Activated T-helper 2 cell treated with anti-CD3 and anti-CD28 coated beads, Interferon-gamma antibody, Interleukin-2, Interleukin-4, amounts not matched to agents 10 μg/mL and 5 μg/mL and 100 μg/mL, durations not matched to agents 14 hours and 24 hours and 36 hours (primary cell): ENCODE measurements at regions not wholly inside any gene's neighbourhood (a gene's known extent, or its start where the extent isn't known, plus 50 kb on each side); places are given as distances from the start of the nearest gene placed in this dataset.

Experiments used
- DNase-seq: peaks from one replicate; pipeline ENCODE4 v3.0.0; 2021; ENCODE audit warnings: low spot score
- H3K27ac Mint-ChIP-seq: one replicate; pipeline ENCODE4 v1.8.0; 2021; ENCODE audit warnings: mixed read lengths
- H3K27me3 Mint-ChIP-seq: one replicate; pipeline ENCODE4 v1.8.0; 2021; ENCODE audit warnings: low read depth, mixed read lengths
- H3K36me3 Mint-ChIP-seq: one replicate; pipeline ENCODE4 v1.8.0; 2021; ENCODE audit warnings: low read depth, mixed read lengths
- H3K4me1 Mint-ChIP-seq: one replicate; pipeline ENCODE4 v1.8.0; 2021; ENCODE audit warnings: low read depth, mixed read lengths
- H3K4me3 Mint-ChIP-seq: one replicate; pipeline ENCODE4 v1.8.0; 2021; ENCODE audit warnings: low read depth, mild to moderate bottlenecking, moderate library complexity, mixed read lengths
- H3K9me3 Mint-ChIP-seq: one replicate; pipeline ENCODE4 v1.8.0; 2021; ENCODE audit warnings: mixed read lengths
- intact Hi-C: fragments of 100-400 bp; cut with micrococcal nuclease; formaldehyde crosslinking; loops from one replicate; pipeline ENCODE4 v1.15.1; 2023

GRCh38 chr18:28365411-28365831 lies 188.5 kb upstream of the CDH2 start:
- intact Hi-C loops, result no loop called here
- Mint-ChIP-seq H3K9me3 (peaks cover 24% of the 10 kb centered on the region), H3K27ac (no peak overlapping the region), H3K36me3 (no peaks in the 10 kb centered on the region), H3K27me3 (no peaks in the 10 kb centered on the region), H3K4me1 (no peaks in the 10 kb centered on the region), H3K4me3 (no peak overlapping the region)
- DNase-seq, result no peak

- no peak for DNase-seq
- H3K27ac Mint-ChIP-seq, result no peak overlapping the region
- intact Hi-C loops, result no loop called here
- H3K9me3 Mint-ChIP-seq, result peaks cover 35% of the 10 kb centered on the region
- H3K4me1 Mint-ChIP-seq, result no peaks in the 10 kb centered on the region
- no peaks in the 10 kb centered on the region for H3K36me3 Mint-ChIP-seq
- no peak overlapping the region for H3K4me3 Mint-ChIP-seq
- H3K27me3 Mint-ChIP-seq, result no peaks in the 10 kb centered on the region
Observed at GRCh38 chr18:28363124-28363523, 186.2 kb upstream of the CDH2 start.

DNA sequence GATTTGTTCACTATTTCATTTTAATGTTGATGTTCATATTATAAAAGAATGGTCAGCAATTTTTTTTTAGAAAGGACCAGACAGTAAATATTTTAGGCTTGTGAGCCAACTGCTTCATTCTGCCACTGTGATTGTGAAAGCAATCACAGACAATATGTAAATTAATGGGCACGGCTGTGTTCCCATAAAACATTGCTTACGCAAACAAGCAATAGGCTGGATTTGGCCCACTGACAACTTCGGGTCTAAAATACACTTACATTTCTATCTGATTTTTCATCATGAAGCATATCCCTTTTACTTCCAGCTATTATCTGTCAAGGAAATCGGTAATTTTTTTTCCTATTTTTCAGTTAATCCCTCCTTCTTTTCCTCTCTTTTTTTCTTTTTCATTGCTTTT lies 182.2 kb upstream of the CDH2 start:
- no peaks in the 10 kb centered on the region for H3K4me1 Mint-ChIP-seq
- no peak for DNase-seq
- no peaks in the 10 kb centered on the region for H3K27me3 Mint-ChIP-seq
- intact Hi-C loops, result no loop called here
- H3K27ac Mint-ChIP-seq, result no peak overlapping the region
- no peaks in the 10 kb centered on the region for H3K36me3 Mint-ChIP-seq
- H3K4me3 Mint-ChIP-seq, result no peak overlapping the region
- peaks cover 39% of the 10 kb centered on the region for H3K9me3 Mint-ChIP-seq

- Mint-ChIP-seq H3K27ac (no peak overlapping the region), H3K27me3 (no peaks in the 10 kb centered on the region), H3K36me3 (no peaks in the 10 kb centered on the region), H3K4me1 (no peaks in the 10 kb centered on the region), H3K4me3 (no peak overlapping the region), H3K9me3 (peaks cover 35% of the 10 kb centered on the region)
- DNase-seq, result no peak
- intact Hi-C loops, result no loop called here
Observed at GRCh38 chr18:28357766-28358401, 181.0 kb upstream of the CDH2 start.

- Mint-ChIP-seq H3K9me3 (peaks cover 40% of the 10 kb centered on the region), H3K27me3 (no peaks in the 10 kb centered on the region), H3K27ac (no peak overlapping the region), H3K4me1 (no peaks in the 10 kb centered on the region), H3K4me3 (no peak overlapping the region), H3K36me3 (no peaks in the 10 kb centered on the region)
- intact Hi-C loops, result no loop called here
- DNase-seq, result no peak
Observed at GRCh38 chr18:28350821-28351220, 173.9 kb upstream of the CDH2 start.

GRCh38 chr18:28342231-28342630 lies 165.3 kb upstream of the CDH2 start:
- Mint-ChIP-seq H3K36me3 (no peaks in the 10 kb centered on the region), H3K27ac (no peak overlapping the region), H3K27me3 (no peaks in the 10 kb centered on the region), H3K9me3 (peaks cover 43% of the 10 kb centered on the region), H3K4me3 (no peak overlapping the region), H3K4me1 (no peaks in the 10 kb centered on the region)
- intact Hi-C loops, result no loop called here
- DNase-seq, result no peak

DNA sequence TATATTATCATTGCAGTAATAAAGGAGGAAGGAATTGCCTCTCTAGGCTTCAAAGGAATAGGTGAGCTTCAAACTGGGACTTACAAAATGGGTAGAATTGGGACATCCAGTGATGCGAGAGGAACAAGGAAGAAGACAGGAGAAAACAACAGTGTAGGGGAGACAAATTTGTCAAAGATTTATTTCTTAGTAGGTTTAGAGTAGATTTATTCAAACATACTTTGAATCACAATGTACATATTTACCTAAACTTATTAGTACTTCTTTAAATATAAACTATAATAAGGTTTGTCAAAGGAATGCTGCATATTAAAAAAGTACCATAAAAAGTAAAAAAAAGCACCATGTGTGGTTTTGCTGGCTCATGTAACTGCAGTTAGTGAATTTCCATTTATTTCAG lies 161.4 kb upstream of the CDH2 start:
- H3K36me3 Mint-ChIP-seq, result no peaks in the 10 kb centered on the region
- DNase-seq, result no peak
- no peak overlapping the region for H3K4me3 Mint-ChIP-seq

GRCh38 chr18:28334516-28334915 lies 157.6 kb upstream of the CDH2 start:
- Mint-ChIP-seq H3K27ac (no peak overlapping the region), H3K27me3 (no peaks in the 10 kb centered on the region), H3K36me3 (no peaks in the 10 kb centered on the region), H3K9me3 (peaks cover 32% of the 10 kb centered on the region), H3K4me3 (no peak overlapping the region), H3K4me1 (no peaks in the 10 kb centered on the region)
- no peak for DNase-seq
- intact Hi-C loops, result no loop called here

More for the DNA sequence above, 161.4 kb upstream of the CDH2 start:
- intact Hi-C loops, result no loop called here
- Mint-ChIP-seq H3K27me3 (no peaks in the 10 kb centered on the region), H3K27ac (no peak overlapping the region), H3K9me3 (peaks cover 20% of the 10 kb centered on the region), H3K4me1 (no peaks in the 10 kb centered on the region)

- no peaks in the 10 kb centered on the region for H3K4me1 Mint-ChIP-seq
- no peak overlapping the region for H3K27ac Mint-ChIP-seq
- no peaks in the 10 kb centered on the region for H3K27me3 Mint-ChIP-seq
- peaks cover 25% of the 10 kb centered on the region for H3K9me3 Mint-ChIP-seq
- intact Hi-C loops, result no loop called here
- no peak for DNase-seq
- H3K36me3 Mint-ChIP-seq, result no peaks in the 10 kb centered on the region
- H3K4me3 Mint-ChIP-seq, result no peak overlapping the region
Observed at GRCh38 chr18:28332071-28332470, 155.1 kb upstream of the CDH2 start.

- no peaks in the 10 kb centered on the region for H3K4me1 Mint-ChIP-seq
- H3K27me3 Mint-ChIP-seq, result no peaks in the 10 kb centered on the region
- intact Hi-C loops, result no loop called here
- peaks cover 27% of the 10 kb centered on the region for H3K9me3 Mint-ChIP-seq
- H3K4me3 Mint-ChIP-seq, result no peak overlapping the region
- no peak overlapping the region for H3K27ac Mint-ChIP-seq
- H3K36me3 Mint-ChIP-seq, result no peaks in the 10 kb centered on the region
- no peak for DNase-seq
Observed at GRCh38 chr18:28331551-28331950, 154.6 kb upstream of the CDH2 start.

DNA sequence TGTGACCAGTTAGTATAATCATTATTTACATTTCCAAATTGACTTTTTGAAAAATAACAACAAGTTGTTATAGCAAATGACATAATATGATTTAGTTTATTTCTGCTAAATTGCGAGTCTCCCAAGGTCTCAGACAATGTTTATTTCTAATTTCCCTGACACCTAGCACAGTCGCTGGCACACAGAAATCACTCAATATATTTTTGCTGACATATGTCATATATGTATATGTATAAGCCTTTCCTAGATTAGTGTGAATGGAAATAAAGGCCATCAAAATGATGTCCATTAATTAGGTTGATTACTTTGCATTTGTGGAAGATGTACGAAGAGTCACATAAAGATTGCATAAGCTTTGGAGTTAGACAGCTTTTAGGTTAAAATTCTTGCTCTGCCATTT lies 136.7 kb upstream of the CDH2 start:
- Mint-ChIP-seq H3K4me3 (no peak overlapping the region), H3K27ac (no peak overlapping the region), H3K36me3 (no peaks in the 10 kb centered on the region), H3K9me3 (peaks cover 52% of the 10 kb centered on the region), H3K27me3 (no peaks in the 10 kb centered on the region), H3K4me1 (no peaks in the 10 kb centered on the region)
- DNase-seq, result no peak
- intact Hi-C loops, result no loop called here

GRCh38 chr18:28288784-28289183 lies 111.9 kb upstream of the CDH2 start:
- Mint-ChIP-seq H3K4me1 (no peaks in the 10 kb centered on the region), H3K9me3 (peaks cover 21% of the 10 kb centered on the region), H3K4me3 (no peak overlapping the region), H3K36me3 (no peaks in the 10 kb centered on the region), H3K27ac (no peak overlapping the region), H3K27me3 (no peaks in the 10 kb centered on the region)
- intact Hi-C loops, result no loop called here
- DNase-seq, result no peak

DNA sequence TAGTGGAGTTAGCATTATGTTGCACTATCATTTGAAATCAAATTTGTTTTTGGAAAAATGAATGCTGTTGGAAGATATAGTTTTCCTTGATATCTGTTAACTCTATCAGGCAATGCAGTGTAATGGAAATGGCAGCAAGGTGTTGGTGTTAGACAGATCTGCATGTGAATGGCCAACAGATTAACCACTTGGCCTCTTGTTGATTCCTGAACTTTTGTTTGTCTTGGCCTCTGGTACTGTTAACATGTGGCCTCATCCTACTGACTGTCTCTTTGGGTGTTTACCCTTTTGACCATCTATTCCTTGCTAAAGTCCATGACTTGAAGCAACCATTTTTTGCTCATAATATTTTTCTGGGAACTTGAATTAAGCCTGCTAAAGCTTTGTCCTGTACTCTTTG lies 110.2 kb upstream of the CDH2 start:
- H3K36me3 Mint-ChIP-seq, result no peaks in the 10 kb centered on the region
- no peaks in the 10 kb centered on the region for H3K27me3 Mint-ChIP-seq
- intact Hi-C loops, result no loop called here
- no peak overlapping the region for H3K4me3 Mint-ChIP-seq
- no peaks in the 10 kb centered on the region for H3K4me1 Mint-ChIP-seq
- DNase-seq, result no peak
- peaks cover 20% of the 10 kb centered on the region for H3K9me3 Mint-ChIP-seq
- no peak overlapping the region for H3K27ac Mint-ChIP-seq

- Mint-ChIP-seq H3K9me3 (peaks cover 11% of the 10 kb centered on the region), H3K4me1 (no peaks in the 10 kb centered on the region), H3K4me3 (no peak overlapping the region), H3K27ac (no peak overlapping the region), H3K36me3 (no peaks in the 10 kb centered on the region), H3K27me3 (no peaks in the 10 kb centered on the region)
- intact Hi-C loops, result no loop called here
- DNase-seq, result no peak
Observed at GRCh38 chr18:28284132-28284531, 107.2 kb upstream of the CDH2 start.
